ENCODE measurements at regions not wholly inside any gene's neighbourhood (a gene's known extent, or its start where the extent isn't known, plus 50 kb on each side); places are given as distances from the start of the nearest gene placed in this dataset.

GRCh38 chr20:40103420-40103819 lies 585.6 kb downstream of the MAFB start:
- no peak overlapping the region for H3K27ac ChIP-seq (ENCODE audit: low read depth, low read length)
- H3K9ac ChIP-seq (replicated peaks in 1 of 4; ENCODE audit: extremely low read depth in 1 of 4, low read depth in 3 of 4, low read length in 3 of 4), result no peak overlapping the region
- H3K4me3 ChIP-seq (ENCODE audit: extremely low read depth in 1 of 4, insufficient read depth in 2 of 4, low read depth in 3 of 4, low read length in 4 of 4), result no peak overlapping the region
- H2AK5ac ChIP-seq (ENCODE audit: low read depth, low read length), result no peak overlapping the region
- FAIRE-seq (no peak), DNase-seq (ENCODE audit: low read depth in 1 of 2, low spot score in 2 of 2) (no peak)
- no peaks in the 10 kb centered on the region for H3K79me2 ChIP-seq (ENCODE audit: control insufficient read depth in 1 of 2, insufficient read depth in 2 of 2, low read length in 2 of 2)
- H3K14ac ChIP-seq (ENCODE audit: insufficient read length), result no peak overlapping the region
- H3K9me3 ChIP-seq (ENCODE audit: insufficient read depth in 2 of 2, low read depth in 1 of 2, low read length in 1 of 2), result no peaks in the 10 kb centered on the region
- no peaks in the 10 kb centered on the region for H3K4me1 ChIP-seq (replicated peaks in 1 of 4; ENCODE audit: control insufficient read depth in 3 of 4, insufficient read depth in 4 of 4, low read length in 3 of 4)
- WGBS, 2 experiments (ENCODE audit: extremely low coverage in 1 of 2, insufficient coverage in 1 of 2, insufficient read length in 1 of 2, insufficient replicate concordance in 2 of 2, low coverage in 1 of 2, low lambda C conversion rate in 2 of 2, missing lambda C conversion rate in 1 of 2), result 93% methylated on average over 3 of the region's 3 CpGs; no CpG with 5 or more reads in 1 of the 2 experiments
- no peaks in the 10 kb centered on the region for H3K36me3 ChIP-seq (ENCODE audit: control insufficient read depth in 2 of 4, insufficient read depth in 4 of 4, low read length in 3 of 4)
- no peak overlapping the region for H3K4ac ChIP-seq (replicated peaks; ENCODE audit: insufficient read length, low read depth, low read length)
- no peak overlapping the region for H2BK12ac ChIP-seq (ENCODE audit: low read depth, low read length)
- CTCF ChIA-PET (ENCODE audit: partially characterized antibody), result interaction anchor here (1.4 kb wide), 1 partner anchor 13 kb away, joined by 5 read pairs; no protein-coding TSS in a partner anchor
- H3K23me2 ChIP-seq (ENCODE audit: low read depth, low read length), result 0 out of 2 replicates have a peak, but pooled peaks cover 2% of the 10 kb centered on the region
- no peak overlapping the region for H2BK20ac ChIP-seq (ENCODE audit: low read length)
- H3K18ac ChIP-seq (ENCODE audit: extremely low read depth, low read length), result no peak overlapping the region
- no peak overlapping the region for H2BK15ac ChIP-seq (ENCODE audit: low read length)
- H3K4me2 ChIP-seq (ENCODE audit: insufficient read depth in 1 of 2, low read depth in 2 of 2, low read length in 2 of 2), result no peak overlapping the region
- no peaks in the 10 kb centered on the region for H3K79me1 ChIP-seq (ENCODE audit: low read depth, low read length)
- no peak overlapping the region for H2AFZ ChIP-seq (ENCODE audit: low read length)
- no peak overlapping the region for H4K91ac ChIP-seq (replicated peaks; ENCODE audit: insufficient read length, low read length)
- H3K27me3 ChIP-seq (replicated peaks in 1 of 4; ENCODE audit: control insufficient read depth in 3 of 4, extremely low read depth in 1 of 4, insufficient read depth in 3 of 4, low read length in 3 of 4), result peaks cover 0 to 1% (median 0%) of the 10 kb centered on the region in 4 experiments; a peak in 1 of 7 replicates
- POLR2A ChIA-PET (ENCODE audit: partially characterized antibody), result no interaction called here
- no peak overlapping the region for H2BK5ac ChIP-seq (ENCODE audit: low read depth, low read length)
- no peak overlapping the region for H4K8ac ChIP-seq (ENCODE audit: extremely low read depth, insufficient read depth, low read length)
- no peak overlapping the region for H3K23ac ChIP-seq (ENCODE audit: insufficient read length)
- no peak overlapping the region for H4K5ac ChIP-seq (ENCODE audit: insufficient read length, low read depth, low read length)
- no peaks in the 10 kb centered on the region for H4K20me1 ChIP-seq (replicated peaks in 1 of 2; ENCODE audit: control insufficient read depth in 1 of 2, insufficient read depth in 2 of 2, low read length in 2 of 2)
- no peak overlapping the region for H2BK120ac ChIP-seq (replicated peaks; ENCODE audit: low read depth, low read length)
- H3K56ac ChIP-seq (replicated peaks; ENCODE audit: insufficient read length, low read depth, low read length), result no peak overlapping the region
- no peak for TF ChIP-seq CTBP2 (IDR thresholded peaks at IDR 0.05; ENCODE audit: borderline replicate concordance, insufficient read depth, insufficient read length, low read length)
- TF ChIP-seq POU5F1 (IDR thresholded peaks at IDR 0.05; ENCODE audit: low read depth, low read length), result no peak
- TF ChIP-seq JUND (IDR thresholded peaks at IDR 0.05; ENCODE audit: low read length), result no peak
- TF ChIP-seq BCL11A (IDR thresholded peaks at IDR 0.05; ENCODE audit: low read depth in 2 of 2, low read length in 2 of 2), result no peak
- no peak for TF ChIP-seq KDM5A (IDR thresholded peaks at IDR 0.05; ENCODE audit: low read length)
- TF ChIP-seq SUZ12 (IDR thresholded peaks at IDR 0.05; ENCODE audit: low read length), result no peak
- TF ChIP-seq USF2 (IDR thresholded peaks at IDR 0.05; ENCODE audit: low read length), result no peak
- TF ChIP-seq NRF1 (IDR thresholded peaks at IDR 0.05; ENCODE audit: low read depth, low read length), result no peak
- no peak for TF ChIP-seq TAF1 (IDR thresholded peaks at IDR 0.05; ENCODE audit: low read depth, low read length)
- TF ChIP-seq FOSL1 (IDR thresholded peaks at IDR 0.05; ENCODE audit: insufficient read depth, low read depth, low read length), result no peak
- TF ChIP-seq TAF7 (optimal IDR thresholded peaks at IDR 0.05; ENCODE audit: borderline replicate concordance, low read depth, low read length), result no peak
